Activated gamma-delta T cell treated with anti-CD3 and anti-CD28 coated beads, Interleukin-2, amount 50 U/mL, for 16 hours (primary cell): ENCODE measurements at regions not wholly inside any gene's neighbourhood (a gene's known extent, or its start where the extent isn't known, plus 50 kb on each side); places are given as distances from the start of the nearest gene placed in this dataset.
"Not testable (repeated sequence)": the region's sequence is repeated elsewhere in the genome, so short reads cannot be mapped to it uniquely, and the experiment has no call there.

ENCODE experiments used
- DNase-seq: peaks from one replicate; pipeline ENCODE4 v3.0.0-alpha.2; 2020; ENCODE audit warnings: low read depth

DNA sequence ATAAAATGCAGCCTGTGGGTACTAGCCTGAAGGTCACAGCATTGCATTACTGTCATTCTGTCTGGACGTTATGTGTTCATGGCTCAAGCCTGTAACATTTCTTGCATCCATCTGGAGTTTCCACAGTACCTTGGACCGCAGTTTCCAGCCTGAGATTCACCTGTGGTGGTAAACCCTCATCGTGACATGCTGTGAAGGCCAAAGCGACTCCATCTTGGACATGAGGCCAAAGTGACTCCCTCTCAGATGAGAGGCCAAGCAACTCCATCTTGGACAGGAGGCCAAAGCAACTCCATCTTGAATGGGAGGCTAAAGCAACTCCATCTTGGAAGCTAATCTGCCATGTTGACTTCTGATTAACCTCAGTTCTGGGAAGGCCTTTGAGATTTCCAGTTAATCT lies 257.7 kb upstream of the MYT1L start:
- DNase-seq: no peak

DNA sequence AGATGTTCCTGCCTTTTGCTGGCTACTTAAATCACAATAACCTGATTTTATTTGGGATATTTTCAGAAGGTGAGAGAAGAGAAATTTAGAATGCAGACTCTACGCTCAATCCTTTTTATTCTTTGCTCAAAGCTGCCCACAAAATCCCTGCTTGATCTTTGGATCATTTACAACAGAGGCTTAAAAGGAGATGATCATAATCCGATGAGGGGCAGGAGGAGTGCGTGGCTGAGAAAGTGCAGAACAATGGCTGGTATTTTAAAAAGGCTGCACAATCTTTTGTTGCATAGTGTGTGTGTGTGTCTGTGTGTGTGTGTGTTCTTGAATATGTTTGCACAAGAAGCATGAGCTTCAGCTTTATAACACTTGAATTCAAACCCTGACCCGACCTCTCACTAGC lies 256.3 kb upstream of the MYT1L start:
- no peak for DNase-seq

DNA sequence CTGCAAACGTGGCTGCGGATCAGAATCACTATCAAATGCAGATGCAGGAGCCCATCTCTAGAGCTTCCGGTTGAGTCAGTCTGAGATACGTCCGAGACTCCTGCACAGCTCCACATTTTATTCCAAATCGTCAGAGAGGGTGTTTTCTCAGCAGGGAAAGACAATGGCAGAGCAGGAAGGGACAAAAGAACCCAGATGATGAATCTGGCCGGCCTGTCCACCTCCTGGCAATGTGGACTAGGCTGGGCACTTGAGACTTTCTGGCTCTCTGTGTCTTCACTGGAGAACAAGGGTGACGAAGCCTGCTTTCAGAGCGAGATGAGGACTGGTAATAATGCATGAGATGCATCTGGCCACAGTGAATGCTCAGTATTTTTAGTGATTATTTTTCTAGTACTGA lies 255.9 kb upstream of the MYT1L start:
- no peak for DNase-seq

DNA sequence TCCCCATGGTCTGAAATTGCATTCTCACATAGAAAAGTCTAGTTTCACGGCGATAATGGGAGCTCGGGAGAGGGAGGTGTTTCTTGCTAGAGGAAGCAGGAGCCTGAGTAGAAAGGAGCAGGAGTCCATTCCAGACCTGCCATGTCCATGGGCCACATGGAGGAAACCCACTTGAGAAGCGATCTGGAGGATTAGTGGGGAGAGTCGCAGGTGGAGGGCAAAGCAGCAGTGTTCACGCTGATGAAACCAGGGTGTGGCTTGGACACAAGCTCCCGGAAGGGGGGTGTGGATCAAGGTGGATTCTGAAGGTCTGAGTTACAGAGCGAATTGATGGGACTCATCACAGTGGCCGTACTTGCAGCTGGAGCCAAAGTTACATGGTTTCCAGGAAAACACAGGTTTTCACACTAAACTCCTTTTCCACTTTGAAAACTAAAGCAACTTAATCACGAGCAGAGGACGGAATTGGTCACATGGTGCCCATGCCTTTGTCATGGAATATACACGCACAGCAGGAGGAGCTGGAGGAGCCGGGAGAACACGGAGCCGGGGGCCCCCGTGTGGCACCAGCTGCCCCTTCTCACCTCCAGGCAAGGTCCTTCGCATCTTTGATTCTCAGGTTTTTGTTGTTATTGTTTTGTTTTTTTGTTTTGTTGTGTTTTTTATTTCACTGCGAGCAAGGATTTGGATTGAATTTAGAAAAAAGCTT lies 255.1 kb upstream of the MYT1L start:
- no peak for DNase-seq

DNA sequence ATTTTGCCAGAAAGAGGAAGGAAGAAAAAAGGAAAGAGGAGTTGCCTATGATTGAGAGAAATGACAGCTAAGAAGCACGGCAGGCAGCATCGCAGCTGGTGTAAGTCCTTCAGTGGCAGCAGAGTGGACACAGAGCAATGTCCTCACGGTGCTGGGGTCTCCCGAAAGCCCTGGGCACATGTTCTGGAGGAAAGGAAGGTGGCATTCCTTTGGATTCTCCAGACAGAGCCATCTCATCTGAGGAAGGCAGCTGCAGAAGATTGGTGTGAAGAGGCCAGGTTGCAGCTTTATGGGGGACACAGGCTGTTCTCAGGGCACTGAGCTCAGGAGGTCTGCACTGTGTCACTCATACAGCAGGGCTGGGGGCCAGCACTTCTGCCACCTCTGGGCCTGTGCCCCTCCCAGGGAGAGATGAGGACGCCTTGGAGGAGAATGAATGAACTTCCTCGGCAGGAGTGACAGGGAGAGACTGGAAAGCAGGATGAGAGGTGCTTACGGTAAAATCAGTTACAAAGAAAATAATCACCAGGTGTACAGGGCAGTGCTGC lies 252.0 kb upstream of the MYT1L start:
- no peak for DNase-seq

DNA sequence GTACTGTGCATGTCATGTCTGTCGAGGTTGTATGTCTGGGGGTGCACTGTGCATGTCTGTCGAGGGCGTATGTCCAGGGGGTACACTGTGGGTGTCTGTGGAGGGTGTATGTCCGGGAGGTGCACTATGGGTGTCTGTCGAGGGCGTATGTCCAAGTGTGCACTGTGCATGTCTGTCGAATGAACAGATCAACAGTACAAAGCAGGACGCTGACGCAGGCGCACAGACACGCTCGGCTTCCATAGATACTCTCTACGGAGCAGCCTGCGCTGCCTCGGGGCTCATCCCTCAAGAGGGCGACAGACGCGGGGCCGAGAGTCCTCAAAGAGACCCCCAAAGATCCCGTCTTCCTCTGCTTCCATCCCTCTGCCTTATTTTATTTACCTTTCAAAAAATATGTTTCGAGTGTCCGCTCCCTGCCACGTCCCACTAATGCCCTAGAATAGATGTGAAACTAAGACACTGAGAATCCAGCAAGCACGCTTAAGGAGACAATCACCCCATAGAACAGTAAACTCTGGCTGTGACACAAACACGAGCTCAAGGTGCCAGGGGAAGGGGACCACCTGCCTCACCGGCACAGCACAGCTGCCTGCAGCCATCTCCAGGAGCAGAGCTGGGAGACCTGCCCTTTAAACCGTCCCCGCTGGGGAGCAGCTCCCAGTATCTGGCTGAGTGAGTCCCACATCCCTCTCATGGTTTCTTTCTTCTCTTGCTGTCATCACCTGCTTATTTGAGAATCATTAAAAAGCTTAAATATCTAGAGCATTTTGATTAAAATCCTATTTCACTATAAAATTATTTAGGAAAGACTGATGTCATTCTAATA lies 250.5 kb upstream of the MYT1L start:
- DNase-seq: no peak

DNA sequence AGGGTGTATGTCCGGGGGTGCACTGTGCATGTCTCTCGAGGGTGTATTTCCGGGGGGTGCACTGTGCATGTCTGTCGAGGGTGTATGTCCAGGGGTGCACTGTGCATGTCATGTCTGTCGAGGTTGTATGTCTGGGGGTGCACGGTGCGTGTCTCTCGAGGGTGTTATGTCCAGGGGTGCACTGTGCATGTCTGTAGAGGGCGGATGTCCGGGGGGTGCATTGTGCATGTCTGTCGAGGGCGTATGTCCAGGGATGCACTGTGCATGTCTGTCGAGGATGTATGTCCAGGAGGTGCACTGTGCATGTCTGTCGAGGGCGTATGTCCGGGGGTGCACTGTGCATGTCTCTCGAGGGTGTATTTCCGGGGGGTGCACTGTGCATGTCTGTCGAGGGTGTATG lies 249.8 kb upstream of the MYT1L start:
- DNase-seq: not testable (repeated sequence)

DNA sequence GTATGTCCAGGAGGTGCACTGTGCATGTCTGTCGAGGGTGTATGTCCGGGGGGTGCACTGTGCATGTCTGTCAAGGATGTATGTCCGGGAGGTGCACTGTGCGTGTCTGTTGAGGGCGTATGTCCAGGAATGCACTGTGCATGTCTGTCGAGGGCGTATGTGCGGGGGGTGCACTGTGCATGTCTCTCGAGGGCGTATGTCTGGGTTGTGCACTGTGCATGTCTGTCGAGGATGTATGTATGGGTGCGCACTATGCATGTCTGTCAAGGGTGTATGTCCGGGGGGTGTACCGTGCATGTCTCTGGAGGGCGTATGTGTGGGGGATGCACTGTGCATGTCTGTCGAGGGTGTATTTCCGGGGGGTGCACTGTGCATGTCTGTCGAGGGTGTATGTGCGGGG lies 249.3 kb upstream of the MYT1L start:
- DNase-seq: no peak

DNA sequence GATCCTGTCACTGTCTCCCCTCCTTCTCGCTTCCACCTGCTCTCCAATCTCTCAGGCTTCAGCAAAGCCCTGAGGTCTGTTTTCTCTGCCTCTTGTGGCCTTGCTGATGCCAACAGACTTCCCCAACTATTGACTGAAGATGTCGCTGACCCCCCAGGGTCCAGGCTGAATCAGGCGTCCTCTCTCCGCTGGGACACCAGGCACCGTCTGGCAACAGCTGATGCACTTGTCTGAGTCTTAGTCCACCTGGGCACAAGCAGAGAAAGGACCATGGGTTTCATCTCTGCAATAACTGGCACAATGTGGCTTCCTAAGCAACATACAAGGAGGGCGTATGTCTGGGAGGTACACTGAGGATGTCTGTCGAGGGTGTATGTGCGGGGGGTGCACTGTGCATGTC lies 248.7 kb upstream of the MYT1L start:
- DNase-seq: no peak

DNA sequence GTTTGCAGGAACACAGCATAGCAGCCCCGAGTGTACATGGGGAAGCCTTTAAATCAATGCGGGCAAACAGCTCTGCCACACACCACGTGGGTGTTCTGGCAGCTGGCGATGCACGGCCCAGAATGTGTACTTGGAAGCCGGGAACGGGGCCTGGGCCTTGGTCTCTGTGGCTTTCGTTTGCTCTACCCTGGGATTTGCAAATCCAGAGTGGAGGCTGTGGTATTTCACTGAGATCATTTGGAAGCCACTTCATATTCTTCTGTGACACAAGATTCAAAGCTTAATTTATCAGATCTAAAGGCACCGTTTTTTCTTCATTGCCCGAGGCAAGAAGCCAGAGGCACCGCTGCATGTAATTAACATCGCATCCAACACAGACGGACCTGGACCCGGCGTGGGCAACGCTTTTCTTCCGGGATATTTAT lies 246.3 kb upstream of the MYT1L start:
- DNase-seq: no peak

DNA sequence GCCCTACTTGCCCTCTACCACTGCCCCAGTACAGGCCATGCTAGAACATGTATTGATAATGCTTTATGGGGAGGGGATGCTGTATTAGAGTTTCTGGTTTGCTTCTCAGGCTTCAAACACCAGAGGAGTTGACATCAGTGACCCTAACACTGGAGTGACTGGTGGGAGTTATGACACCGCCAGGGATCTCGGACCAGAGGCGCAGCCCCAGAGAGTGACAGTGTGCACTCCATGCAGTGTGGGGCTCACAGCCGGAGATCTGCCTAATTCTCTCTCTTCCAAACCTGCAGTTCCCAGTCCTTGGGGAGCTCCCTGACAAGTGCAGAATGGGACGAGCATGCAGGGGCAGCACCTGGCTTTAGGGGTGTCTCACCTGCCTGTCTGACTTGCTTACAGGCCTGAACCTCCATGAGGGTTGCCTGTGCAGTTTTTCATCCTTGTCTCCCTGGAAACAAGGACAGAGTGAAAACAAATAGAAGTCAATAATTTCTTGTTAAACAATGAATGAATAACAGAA lies 244.9 kb upstream of the MYT1L start:
- DNase-seq: no peak

DNA sequence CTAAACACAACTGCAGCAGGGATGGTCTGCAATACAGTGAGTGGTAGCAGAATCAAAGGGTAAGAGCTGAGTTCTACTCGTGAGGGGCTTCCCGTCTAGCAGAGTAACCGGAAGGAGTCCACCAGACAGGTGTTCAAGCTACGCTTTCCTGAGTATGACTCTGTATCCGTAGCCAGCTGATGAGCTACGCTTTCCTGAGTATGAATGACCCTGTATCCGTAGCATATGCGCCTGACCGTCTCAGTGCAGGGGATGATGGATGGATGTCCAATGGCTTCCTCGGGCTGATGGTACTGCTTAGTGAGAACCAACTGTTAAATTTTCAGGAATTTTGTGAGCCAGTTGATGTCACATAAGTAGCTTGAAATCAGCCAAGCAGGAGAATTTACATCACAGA lies 244.1 kb upstream of the MYT1L start:
- DNase-seq: no peak

DNA sequence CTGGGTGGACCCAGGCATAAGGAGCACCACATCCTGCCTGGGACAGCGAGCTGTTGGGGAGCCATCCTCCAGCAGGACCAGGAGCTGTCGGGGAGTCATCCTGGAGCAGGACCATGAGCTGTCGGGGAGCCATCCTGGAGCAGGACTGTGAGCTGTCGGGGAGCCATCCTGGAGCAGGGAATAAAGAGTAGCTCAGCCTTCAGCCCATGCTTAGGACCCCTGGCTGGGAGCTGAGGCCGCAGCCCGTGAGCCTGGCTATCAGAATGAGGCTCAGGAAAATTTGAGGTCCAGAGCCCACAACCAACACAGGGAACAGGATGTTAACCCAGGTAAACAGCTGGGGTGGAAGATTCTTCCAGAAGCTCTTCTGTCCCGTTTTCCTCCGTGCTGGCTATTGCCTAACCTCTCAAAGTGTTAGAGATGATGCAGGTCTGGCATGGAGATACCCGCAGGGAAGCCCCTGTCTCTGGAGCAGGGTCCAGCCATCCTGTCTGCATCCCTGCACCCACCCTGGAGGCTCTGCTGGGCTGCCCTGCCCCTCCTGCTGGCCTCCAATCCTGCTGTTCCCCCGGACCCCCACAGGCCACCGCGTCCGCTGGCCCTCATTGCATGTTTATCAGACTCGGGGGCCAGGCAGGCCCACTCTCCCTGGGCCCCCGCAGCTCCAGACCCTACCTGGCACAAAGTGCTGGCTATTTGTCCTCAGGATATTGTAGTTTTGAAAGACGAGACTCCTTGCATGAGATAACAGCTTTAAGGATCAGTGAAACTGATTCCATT lies 243.5 kb upstream of the MYT1L start:
- no peak for DNase-seq

DNA sequence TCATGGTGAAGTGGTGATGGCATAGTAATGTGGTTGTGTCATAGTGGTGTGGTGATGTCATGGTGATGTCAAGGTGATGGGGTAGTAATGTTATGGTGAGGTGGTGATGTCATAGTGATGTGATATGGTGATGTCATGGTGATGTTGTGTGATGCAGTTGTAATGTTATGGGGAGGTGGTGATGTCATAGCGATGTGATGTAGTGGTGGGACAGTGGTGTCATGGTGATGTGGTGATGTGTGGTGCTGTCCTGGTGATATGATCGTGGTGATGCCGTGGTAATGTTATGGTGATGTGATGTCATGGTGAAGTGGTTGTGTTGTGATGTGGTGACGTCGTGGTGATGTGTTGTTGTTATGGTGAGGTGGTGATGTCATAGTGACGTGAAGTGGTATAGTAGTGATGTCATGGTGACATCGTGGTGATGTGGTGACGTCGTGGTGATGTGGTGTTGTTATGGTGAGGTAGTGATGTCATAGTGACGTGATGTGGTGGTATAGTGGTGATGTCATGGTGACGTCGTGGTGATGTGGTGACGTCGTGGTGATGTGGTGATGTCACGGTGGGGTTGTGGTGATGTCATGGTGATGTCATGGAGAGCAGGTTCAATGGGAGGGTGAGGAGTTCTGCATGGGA lies 242.7 kb upstream of the MYT1L start:
- DNase-seq: no peak

DNA sequence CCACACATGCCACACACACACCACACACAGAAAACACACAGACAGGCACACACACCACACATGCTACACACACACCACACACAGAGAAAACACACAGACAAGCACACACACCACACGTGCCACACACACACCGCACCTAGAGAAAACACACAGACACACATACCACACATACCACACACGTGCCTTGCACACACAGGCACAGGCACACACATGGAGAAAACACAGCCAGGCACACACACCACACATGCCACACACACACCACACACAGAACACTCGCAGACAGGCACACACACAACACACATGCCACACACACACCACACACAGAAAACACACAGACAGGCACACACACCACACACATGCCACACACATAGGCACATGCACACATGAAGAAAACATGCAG lies 242.1 kb upstream of the MYT1L start:
- DNase-seq: no peak

DNA sequence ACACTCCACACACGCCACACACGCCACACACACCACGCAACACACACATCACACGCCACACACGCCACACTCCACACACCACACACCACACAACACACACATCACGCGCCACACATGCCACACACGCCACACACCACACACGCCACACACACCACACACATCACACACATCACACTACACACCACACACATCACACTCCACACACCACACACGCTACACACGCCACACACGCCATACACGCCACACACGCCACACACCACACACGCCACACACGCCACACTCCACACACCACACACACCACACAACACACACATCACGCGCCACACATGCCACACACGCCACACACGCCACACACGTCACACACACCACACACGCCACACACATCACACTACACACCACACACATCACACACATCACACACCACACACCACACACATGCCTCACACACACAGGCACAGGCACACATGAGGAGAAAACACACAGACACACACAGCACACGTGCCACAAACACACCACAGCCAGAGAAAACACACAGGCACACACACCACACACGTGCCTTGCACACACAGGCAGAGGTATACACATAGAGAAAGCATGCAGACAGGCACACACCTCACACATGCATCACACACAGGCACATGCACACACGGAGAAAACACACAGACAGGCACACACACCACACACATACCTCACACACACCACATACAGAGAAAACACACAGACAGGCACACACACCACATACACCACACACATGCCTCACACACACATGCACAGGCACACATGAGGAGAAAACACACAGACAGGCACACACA lies 241.5 kb upstream of the MYT1L start:
- no peak for DNase-seq

DNA sequence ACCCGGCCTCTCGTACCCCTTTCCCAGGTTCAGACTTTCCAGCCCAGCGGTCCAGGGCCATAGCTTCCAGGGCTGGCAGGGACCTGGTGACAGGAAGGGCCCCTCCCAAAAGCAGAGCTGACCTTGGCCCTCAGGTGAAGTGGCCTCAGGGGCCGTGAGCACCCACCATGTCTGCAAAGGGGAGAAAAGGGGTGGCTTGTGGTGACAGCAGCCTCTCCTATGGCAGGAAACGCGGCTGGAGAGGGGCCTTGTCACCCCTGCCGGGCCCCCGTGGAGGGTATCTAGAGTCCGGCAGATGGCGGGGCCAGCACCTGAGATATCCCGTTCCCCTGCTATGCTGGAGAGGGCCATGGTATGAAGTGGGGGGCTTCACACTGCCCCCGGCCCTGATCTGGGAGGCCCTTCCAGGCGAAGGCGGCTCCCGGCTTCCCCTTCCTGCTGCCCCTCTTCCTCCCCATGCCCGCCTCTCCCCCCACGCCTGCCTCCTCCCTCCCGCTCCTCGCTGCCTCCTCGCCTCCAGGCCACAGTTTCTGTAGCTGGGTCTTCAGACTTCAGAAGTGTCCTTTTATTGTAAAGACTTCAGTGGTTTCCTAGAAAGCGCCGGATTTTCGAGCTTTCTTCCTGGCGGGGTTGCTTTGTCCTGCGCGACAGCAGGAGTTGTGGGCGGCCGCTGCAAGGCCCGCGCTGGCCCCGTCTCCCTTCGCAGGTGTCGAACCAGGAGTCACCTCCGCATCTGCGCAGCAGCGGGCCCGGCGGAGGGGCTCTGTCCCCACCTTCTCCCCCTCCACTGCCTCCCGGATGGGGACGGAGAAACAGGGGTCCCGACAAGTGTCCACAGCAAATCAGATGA lies 240.5 kb upstream of the MYT1L start:
- no peak for DNase-seq

DNA sequence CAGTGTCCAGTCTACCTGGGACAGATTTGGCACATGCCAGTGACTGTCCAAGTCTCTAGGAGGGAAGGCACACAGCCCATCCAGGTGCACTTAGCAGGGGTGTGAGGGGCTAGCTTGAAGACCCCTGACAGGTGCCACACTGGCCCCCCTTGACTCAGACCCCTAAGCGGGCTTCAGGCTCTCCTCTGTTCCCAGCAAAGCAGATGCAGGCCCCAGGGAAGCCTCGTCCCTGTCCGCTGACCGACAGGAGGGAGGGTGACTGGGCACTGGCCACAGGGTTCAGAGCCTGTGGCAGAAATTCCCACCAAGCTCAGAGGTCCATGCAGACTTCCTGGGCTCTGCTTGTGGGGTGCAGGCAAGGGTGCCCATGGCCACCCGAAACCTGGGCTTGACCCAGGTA lies 239.8 kb upstream of the MYT1L start:
- no peak for DNase-seq

DNA sequence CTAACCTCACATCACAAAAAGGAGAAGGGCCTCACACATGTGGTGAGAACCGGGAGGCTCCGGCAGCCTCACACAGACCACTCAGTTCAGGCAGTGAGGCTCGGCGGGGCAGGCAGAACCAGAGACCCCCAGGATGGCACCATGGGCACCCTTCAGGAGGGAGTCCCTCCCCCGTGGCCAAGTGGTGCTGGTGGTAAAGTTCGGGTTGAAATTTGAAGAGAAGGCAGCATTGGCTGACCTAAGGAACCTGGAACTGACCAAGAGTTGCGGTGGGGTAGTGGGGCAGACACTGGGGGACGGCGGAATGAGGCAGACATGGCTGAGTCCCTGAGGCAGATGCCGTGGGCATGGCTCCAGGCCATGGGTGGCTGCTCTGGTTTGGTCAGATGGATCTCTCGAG lies 239.3 kb upstream of the MYT1L start:
- no peak for DNase-seq

DNA sequence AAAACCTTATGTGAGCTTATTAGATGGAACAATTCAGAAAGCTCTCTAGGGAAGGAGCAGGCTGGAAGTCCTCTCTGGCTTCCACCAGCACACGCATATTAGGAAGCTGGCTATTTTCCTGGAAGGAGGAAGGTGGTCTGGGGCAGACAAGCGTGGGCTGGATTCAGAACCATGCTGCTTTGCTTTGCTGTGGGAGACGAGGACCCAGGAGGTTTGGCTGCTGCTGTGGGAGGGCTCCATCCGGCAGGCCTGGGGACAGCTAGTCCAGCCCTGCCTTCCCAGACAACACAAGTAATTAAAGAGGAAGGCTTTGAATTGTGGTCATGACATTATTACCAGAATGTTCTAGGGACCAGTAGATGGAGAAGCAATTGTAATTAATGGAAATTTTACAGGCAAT lies 238.8 kb upstream of the MYT1L start:
- DNase-seq: no peak
